Hepatocyte (in vitro differentiated cells): ENCODE measurements at regions not wholly inside any gene's neighbourhood (a gene's known extent, or its start where the extent isn't known, plus 50 kb on each side); places are given as distances from the start of the nearest gene placed in this dataset.

Experiments used
- EZH2 ChIP-seq: fragments of 200-600 bp; sonication (generic); IDR thresholded peaks from 2 replicates; pipeline ENCODE4 v1.6.1; 2016; ENCODE audit warnings: antibody characterized with exemption, mild to moderate bottlenecking, borderline replicate concordance
- EZH2phosphoT487 ChIP-seq: fragments of 200-600 bp; sonication (generic); IDR thresholded peaks from one replicate; pipeline ENCODE4 v1.6.1; 2018; ENCODE audit warnings: antibody characterized with exemption, mild to moderate bottlenecking, low read depth, moderate library complexity; ENCODE audit not compliant: unreplicated experiment, severe bottlenecking
- TF ChIP-seq, protein P1 (sequence below): fragments of 200-600 bp; sonication (generic); IDR thresholded peaks from 2 replicates; pipeline ENCODE4 v1.5.1; 2016; ENCODE audit warnings: antibody characterized with exemption, mild to moderate bottlenecking; ENCODE audit not compliant: poor library complexity

DNA sequence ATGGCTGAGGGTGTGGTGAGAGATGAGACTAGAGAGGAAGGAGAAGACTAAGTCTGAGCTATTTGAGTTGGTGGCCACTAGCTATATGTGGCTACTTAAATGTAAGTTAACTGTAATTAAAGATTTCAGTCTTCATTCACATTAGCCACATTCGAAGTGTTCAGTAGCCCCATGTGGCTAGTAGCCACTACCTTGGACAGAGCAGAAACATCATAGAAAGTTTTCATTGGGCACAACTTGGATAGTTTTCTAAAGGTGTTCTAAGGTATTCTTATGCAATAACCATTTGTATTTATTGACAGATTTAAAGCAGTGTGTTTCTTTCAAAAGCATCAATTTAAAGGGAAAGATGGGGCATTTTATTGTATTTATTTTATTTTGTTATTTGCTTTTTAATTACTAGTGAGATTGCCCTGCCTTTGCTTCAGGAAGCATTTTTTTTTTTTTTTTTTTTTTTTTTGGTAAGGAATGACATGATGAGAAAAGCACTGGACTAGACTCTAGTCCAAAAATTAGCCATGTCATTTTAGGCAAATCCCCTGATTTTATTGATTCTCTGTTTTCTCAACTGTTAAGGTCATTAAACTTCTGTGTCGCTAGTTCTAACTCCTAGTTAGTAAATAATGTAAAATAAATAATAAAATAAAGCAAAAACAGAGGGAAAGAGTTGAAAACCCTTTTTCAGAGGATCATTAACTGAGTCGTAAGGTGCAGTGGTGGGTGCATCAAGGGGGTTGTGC lies 153.0 kb upstream of the ROBO2 start:
- TF ChIP-seq, protein P1, sequence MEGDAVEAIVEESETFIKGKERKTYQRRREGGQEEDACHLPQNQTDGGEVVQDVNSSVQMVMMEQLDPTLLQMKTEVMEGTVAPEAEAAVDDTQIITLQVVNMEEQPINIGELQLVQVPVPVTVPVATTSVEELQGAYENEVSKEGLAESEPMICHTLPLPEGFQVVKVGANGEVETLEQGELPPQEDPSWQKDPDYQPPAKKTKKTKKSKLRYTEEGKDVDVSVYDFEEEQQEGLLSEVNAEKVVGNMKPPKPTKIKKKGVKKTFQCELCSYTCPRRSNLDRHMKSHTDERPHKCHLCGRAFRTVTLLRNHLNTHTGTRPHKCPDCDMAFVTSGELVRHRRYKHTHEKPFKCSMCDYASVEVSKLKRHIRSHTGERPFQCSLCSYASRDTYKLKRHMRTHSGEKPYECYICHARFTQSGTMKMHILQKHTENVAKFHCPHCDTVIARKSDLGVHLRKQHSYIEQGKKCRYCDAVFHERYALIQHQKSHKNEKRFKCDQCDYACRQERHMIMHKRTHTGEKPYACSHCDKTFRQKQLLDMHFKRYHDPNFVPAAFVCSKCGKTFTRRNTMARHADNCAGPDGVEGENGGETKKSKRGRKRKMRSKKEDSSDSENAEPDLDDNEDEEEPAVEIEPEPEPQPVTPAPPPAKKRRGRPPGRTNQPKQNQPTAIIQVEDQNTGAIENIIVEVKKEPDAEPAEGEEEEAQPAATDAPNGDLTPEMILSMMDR: no peak
- TF ChIP-seq EZH2: no peak
- TF ChIP-seq EZH2phosphoT487: no peak
